ENCODE measurements at regions not wholly inside any gene's neighbourhood (a gene's known extent, or its start where the extent isn't known, plus 50 kb on each side); places are given as distances from the start of the nearest gene placed in this dataset.

DNA sequence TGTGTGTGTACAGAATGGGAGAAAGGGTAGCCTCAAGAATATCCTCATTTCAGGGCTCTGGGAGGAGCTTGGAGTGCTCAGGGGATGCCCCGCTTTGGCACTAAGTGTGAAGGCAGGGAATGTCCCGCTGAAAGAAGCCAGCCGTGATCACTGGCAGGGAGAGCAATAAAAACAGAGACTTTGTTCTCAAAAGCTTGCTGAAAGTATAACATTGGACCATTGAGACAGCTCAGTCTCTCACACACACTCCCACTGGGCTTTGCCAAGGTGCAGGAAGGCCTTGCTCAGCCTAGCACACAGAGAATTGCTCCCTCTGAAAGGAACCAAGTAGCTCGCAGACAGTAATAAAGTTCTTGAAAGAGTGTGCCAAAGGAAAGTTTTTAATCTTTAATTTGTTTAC is 143.8 kb upstream of the SLITRK2 start:
- intact Hi-C loops (cut with DNase I): no loop called here
- DNase-seq (no peak), ATAC-seq (no peak)
- TF ChIP-seq, protein P1, sequence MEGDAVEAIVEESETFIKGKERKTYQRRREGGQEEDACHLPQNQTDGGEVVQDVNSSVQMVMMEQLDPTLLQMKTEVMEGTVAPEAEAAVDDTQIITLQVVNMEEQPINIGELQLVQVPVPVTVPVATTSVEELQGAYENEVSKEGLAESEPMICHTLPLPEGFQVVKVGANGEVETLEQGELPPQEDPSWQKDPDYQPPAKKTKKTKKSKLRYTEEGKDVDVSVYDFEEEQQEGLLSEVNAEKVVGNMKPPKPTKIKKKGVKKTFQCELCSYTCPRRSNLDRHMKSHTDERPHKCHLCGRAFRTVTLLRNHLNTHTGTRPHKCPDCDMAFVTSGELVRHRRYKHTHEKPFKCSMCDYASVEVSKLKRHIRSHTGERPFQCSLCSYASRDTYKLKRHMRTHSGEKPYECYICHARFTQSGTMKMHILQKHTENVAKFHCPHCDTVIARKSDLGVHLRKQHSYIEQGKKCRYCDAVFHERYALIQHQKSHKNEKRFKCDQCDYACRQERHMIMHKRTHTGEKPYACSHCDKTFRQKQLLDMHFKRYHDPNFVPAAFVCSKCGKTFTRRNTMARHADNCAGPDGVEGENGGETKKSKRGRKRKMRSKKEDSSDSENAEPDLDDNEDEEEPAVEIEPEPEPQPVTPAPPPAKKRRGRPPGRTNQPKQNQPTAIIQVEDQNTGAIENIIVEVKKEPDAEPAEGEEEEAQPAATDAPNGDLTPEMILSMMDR (IDR thresholded peaks at IDR 0.05): no peak
- no peak overlapping the region for H3K4me3 ChIP-seq
- WGBS, 2 donors: 71 to 90% methylated on average over 4 of the region's 4 CpGs
- no peaks in the 10 kb centered on the region for H3K4me1 ChIP-seq
- no peak overlapping the region for H3K27ac ChIP-seq
- no peaks in the 10 kb centered on the region for H3K36me3 ChIP-seq
- no peaks in the 10 kb centered on the region for H3K27me3 ChIP-seq
- peaks cover 0 to 5% (median 0%) of the 10 kb centered on the region in 11 donors for H3K9me3 ChIP-seq

DNA sequence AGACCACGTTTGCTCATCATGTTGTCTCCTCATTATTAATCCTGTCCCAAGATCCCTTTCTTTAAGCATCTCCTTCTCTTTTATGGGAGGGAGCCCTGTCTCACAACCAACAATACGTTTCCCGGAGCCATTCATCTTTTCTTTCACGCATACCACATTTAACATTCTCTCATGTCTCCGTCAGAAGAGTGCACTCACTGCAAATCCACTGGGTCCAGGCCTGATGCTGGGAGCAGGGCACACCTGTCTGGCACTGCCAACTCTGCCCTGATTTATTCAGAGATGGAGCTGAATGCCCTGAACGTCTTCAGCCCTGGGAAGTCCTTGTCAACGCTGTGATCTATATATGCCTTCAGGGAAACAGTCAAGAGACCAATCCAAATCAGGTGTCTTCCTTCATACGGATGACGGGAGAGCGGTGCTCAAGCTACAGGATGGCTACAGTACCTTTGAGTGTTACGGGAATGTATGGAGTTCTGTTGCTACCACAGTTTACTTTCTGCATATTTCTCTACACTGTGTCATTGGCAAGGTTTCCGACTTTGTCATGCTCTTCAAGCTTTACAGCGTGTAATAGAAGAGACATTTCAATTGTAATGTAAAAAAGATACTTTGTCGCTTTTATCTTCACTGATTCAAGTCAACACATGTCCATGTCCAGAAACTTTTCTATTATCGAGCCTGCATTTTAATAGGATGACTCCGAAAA is 140.4 kb upstream of the SLITRK2 start:
- no peak overlapping the region for H3K4me3 ChIP-seq
- ATAC-seq (no peak), DNase-seq (no peak)
- peaks cover 0 to 5% (median 0%) of the 10 kb centered on the region in 11 donors for H3K9me3 ChIP-seq
- H3K4me1 ChIP-seq: no peaks in the 10 kb centered on the region
- TF ChIP-seq, protein P1 (IDR thresholded peaks at IDR 0.05): no peak
- H3K27ac ChIP-seq: no peak overlapping the region
- WGBS, 2 donors: 83 to 86% methylated on average over 16 of the region's 16 CpGs
- no peaks in the 10 kb centered on the region for H3K36me3 ChIP-seq
- H3K27me3 ChIP-seq: no peaks in the 10 kb centered on the region
- intact Hi-C loops (cut with DNase I): no loop called here

DNA sequence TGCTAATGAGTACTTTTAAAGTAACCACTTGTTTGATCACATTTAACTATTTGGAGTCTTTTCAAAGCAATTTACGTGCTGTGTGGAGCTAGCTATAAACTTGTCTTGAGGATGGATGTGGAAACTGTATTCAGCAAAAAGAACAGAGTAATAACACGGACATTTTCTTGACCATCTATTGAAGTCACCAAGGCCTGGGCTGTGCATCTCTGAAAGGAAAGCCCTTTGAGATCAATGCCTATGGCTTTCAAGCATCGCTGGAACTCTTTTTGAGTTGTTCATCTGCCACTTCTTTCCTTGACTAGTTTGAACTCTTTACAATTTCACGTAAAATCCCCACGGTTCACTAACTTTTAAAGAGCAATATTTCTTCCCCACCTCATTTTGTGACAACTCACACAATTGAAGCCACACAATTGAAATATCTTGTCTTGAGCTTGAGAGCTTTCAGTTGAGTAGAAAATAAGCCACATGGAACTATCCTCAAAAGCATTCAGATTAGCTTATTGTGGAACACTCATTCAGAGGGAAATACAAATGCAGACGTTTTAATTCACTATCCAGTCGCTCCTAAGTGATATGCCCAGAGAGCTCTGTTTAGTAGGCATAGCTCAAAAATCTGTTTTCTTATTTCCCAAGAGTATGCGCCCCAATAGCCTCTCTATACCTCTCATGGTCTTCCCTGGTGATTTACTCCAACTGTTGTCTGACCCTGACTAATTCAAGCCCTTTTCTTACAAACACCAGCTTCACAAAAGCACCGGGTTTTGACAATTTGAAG is 134.9 kb upstream of the SLITRK2 start:
- Histone ChIP-seq H3K27me3 (no peaks in the 10 kb centered on the region), H3K4me3 (no peak overlapping the region), H3K4me1 (no peaks in the 10 kb centered on the region), H3K27ac (no peak overlapping the region), H3K9me3 (peaks cover 0 to under 1% (median 0%) of the 10 kb centered on the region in 11 donors), H3K36me3 (no peaks in the 10 kb centered on the region)
- TF ChIP-seq, protein P1 (IDR thresholded peaks at IDR 0.05): no peak
- ATAC-seq (no peak), DNase-seq (no peak)
- intact Hi-C loops (cut with DNase I): no loop called here
- 80 to 81% methylated on average over 9 of the region's 9 CpGs for WGBS, 2 donors

DNA sequence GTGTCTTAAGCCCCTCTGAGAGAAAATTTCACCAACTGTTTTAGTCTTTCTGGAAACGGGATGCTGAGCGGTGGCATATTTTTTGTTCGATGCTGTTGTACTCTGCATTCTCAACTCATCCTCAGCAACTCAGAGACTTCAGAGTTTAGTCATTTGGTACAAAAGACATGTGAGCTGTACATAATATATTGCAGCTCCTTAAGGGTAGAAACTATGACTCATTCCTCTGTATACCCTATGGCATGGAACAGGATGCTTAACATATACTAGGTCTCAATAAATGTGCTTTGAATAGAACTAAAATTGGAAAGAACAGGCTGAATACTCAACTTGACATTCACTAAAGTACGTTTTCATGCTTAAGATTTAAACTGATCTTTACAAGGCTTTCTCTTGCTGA is 130.5 kb upstream of the SLITRK2 start:
- H3K27me3 ChIP-seq: no peaks in the 10 kb centered on the region
- no peak for ATAC-seq
- TF ChIP-seq, protein P1 (IDR thresholded peaks at IDR 0.05): no peak
- peaks cover 0 to 6% (median 0%) of the 10 kb centered on the region in 11 donors for H3K9me3 ChIP-seq
- no peaks in the 10 kb centered on the region for H3K36me3 ChIP-seq
- DNase-seq: no peak
- intact Hi-C loops (cut with DNase I): no loop called here
- H3K4me1 ChIP-seq: no peaks in the 10 kb centered on the region
- 82 to 83% methylated on average over 4 of the region's 4 CpGs for WGBS, 2 donors
- H3K27ac ChIP-seq: no peak overlapping the region
- H3K4me3 ChIP-seq: no peak overlapping the region

All from heart right ventricle (tissue), 16 donors.